NCI-H226 (cell line): ENCODE measurements at regions not wholly inside any gene's neighbourhood (a gene's known extent, or its start where the extent isn't known, plus 50 kb on each side); places are given as distances from the start of the nearest gene placed in this dataset.

Source experiments
- DNase-seq: peaks from one replicate; pipeline ENCODE4 v3.0.0-alpha.2; 2015

GRCh38 chr12:115638733-115639647 lies 638.5 kb downstream of the MED13L start:
- DNase-seq, result no peak

DNA sequence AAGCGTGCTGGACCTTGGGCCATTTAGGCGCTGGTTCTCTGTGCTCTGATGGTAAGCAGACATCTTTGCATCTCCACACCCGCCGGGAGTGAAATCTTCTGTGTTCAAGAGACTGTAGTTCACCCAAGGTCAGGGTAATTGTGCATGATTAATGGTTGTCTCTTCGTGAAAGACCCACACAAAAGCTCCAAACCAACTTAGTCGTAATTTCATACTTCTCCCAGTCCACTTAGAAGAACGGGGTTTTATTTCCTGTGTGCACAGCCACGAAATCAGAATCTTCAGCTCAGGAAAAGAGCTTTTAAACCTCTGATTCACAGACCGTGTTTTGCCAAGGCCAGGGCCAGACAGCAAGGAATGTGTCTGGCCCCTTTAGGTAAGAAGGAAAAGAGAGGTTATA lies 640.9 kb downstream of the MED13L start:
- no peak for DNase-seq

DNA sequence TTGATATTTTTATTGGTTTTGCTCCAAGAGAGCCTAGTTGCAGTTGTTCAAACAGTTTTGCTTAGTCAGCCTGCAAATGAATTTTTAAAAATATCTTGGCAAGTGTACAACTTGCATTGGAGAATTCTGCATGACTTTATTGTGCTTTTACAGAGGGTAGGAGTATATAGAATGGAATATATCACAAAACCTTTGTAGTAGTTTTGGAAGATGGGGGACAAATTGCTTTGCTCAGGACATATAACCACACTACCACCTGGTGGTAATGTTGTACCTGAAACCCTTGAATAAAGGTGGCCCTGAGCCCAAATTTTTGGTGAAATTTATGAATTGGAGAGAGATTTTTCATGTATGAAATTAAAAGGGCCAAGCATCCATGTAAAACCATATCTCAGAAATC lies 645.2 kb downstream of the MED13L start:
- DNase-seq, result no peak

GRCh38 chr12:115630136-115630535 lies 647.4 kb downstream of the MED13L start:
- no peak for DNase-seq

GRCh38 chr12:115626210-115626609 lies 651.3 kb downstream of the MED13L start:
- no peak for DNase-seq

GRCh38 chr12:115623764-115624334 lies 653.6 kb downstream of the MED13L start:
- no peak for DNase-seq

DNA sequence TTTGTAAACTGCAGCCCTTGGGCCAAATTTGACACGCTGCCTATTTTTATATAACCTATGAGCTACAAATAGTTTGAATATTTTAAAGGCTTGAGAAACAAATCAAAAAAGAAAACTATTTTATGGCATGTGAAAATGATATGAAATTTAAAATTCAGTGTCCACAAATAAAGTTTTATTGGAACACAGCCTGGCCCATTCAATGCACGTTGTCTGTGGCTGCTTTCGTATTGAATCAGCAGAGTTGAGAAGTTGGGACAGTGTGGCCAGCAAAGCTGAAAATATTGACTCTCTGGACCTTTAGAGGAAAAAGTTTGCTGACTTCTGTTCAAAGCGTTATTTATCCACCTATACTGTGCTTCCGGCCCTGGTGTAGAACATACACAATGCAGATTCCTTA lies 654.2 kb downstream of the MED13L start:
- DNase-seq, result no peak

DNA sequence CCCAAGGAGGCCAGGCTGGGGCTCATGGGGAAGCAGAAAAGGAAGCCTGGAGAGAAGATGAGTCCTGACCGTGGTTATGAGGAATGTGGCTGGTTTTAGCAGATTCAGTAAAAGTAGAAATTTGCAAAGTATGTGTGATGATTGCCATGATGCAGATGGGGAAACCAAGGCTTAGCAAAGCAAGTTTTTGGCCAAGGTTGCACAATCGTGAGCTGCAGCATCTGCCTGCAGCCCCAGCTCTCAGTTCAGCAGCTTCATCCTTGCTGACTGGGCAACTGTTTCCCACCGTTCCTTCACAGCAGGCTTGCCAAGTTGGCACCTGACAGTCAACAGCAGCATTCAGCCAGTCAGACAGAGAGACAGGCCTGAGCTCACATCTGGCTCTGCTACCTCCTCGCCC lies 656.7 kb downstream of the MED13L start:
- DNase-seq, result no peak

- no peak for DNase-seq
These were observed 657.6 kb downstream of the MED13L start for GRCh38 chr12:115619889-115620288.

DNA sequence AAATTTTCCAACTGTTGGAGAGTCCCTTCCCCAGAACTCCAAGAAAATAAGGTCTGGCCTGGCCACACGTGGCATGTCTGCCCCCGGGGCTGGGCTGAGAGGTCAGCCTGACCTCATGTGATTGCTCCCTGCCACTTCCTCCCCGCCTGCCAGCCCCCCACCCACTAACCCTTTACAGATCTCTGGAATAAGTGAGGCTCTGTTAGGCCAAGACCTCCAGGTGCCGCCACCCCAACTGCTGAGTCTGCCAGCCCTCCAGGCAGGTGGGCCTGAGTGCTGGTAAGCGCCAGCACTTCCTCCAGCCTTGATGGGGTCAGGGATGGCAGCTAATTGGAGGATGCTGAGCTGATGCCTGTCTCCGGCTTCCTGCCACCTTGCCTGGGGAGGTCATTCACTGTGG lies 658.4 kb downstream of the MED13L start:
- DNase-seq, result no peak

DNA sequence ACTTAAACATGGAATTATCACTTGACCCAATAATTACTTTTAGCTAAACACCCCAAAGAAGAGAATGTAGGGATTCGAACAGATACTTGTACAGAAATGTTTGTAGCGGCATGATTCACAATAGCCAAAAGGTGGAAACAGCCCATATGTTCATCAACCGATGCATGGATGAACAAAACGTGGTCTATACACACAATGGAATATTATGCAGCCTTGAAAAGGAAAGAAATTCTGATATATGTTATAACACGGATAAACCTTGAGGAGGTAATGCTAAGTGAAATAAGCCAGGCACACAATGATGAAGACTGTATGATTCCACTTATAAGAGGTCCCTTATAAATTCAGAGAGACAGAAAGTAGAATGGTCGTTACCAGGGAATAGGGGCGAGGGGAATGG lies 659.4 kb downstream of the MED13L start:
- DNase-seq, result no peak

DNA sequence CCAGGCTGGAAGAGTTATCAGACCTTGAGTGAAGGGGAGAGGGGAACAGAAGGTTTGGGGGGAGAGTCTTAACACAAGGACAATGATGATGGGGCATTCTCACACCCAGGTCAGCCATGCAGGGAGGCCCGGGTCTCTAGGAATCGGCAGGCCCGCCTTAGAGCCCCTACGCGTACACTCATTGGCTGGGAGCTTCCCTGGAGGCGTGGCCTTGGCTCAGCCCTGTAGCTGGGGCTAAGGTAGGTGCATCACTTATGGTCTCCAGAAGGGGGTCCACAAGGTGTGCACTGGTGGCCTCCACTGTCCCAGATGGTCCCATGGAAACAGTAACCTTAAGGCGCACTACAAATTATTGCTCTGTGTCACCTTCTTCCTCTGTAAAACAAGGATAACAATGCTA lies 660.1 kb downstream of the MED13L start:
- DNase-seq, result no peak

DNA sequence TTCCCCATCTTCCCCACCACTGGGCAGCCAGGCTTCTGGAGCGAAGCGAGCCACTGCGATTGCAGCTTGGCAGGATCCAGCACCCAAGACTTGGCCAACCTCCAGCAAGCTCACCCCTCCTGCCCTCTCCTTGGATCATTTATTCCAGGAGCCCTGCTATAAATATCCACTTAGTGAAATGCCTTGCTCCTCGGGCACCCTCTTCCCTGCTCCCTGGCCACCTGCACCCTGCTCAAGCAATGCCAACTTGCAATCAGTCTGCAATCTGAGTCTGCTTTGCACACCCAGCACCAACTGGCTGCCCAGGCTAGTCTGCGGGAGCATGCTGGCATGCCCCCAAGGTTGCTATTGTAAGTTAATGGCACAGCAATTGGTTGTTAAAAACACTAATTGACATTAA lies 666.0 kb downstream of the MED13L start:
- DNase-seq, result no peak

DNA sequence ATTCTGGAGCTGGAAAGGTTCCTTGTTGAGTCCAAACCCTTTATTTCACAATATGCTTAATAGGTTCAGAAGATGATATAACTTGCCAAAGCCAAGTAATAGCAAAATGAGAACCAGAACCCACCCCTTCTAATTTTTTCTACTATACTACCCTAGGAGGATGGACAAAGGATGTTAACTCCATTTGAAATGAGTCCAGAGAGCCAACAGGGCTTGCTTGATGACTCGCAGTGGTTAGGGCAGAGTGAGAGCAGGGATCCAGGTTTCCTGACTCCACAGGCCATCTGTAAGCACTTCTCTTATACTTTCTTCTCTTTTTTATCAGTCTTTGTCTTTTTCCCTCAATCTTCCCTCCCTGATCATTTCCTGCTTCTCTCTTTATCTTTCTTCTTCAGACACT lies 668.1 kb downstream of the MED13L start:
- DNase-seq, result no peak

DNA sequence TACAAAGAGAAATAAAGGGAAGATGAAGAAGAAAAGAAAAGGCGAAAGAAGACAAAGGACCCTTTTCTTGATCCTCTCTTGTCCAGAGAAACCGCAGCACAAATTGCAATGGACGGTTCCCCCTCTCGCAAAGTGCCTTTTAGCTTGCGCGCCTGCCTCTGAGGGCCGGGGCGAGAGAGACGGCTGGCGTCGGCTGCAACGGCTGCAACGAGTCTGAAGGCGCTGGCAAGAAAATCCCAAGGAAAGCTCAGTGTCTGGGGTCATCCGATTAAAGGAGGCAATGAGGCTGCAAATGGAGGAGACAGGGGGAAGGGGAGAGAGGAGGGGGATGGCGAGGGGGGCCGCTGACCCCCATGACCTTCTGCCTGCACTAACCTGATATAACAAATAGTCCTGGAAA lies 671.5 kb downstream of the MED13L start:
- no peak for DNase-seq

- no peak for DNase-seq
These were observed 678.4 kb downstream of the MED13L start for GRCh38 chr12:115598871-115599811.

GRCh38 chr12:115597157-115597712 lies 680.3 kb downstream of the MED13L start:
- no peak for DNase-seq

GRCh38 chr12:115588131-115588530 lies 689.4 kb downstream of the MED13L start:
- no peak for DNase-seq

DNA sequence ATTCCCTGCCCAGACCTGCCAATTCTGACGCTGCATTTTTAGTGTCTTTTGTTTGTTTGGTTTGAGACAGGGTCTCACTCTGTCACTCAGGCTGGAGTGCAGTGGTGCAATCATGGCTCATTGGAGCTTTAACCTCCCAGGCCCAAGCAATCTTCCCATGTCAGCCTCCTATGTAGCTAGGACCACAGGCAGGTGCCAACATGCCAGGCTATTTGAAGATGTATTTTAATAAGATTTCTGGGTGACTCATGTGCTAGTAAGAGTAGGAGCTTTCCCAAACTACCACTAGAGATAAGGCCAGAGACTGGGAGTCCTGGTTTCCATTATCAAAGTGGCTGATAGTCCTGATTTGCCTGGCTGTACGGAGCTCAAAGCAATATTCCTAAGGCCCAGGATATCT lies 693.3 kb downstream of the MED13L start:
- peak; percentile 16 for DNase-seq

DNA sequence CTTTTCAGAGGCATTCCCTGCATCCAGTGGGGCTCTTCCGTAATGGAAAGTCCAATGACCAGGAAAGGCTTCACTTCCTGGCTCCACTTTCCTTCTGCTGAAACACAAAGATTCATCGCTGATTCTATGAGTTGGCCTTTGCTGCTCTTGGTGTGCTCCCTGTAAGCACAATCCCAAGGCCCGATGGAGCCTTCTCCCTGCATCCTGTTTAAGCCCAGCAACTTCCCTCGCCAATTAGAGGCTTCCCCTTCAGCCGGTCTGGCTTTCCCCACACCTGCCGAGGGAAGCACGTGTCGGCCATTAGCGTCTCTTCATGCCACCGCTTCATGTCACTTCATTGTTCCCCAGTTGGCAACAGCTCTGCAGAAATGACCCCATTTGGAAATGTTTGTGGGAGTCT lies 693.9 kb downstream of the MED13L start:
- DNase-seq, result no peak

DNA sequence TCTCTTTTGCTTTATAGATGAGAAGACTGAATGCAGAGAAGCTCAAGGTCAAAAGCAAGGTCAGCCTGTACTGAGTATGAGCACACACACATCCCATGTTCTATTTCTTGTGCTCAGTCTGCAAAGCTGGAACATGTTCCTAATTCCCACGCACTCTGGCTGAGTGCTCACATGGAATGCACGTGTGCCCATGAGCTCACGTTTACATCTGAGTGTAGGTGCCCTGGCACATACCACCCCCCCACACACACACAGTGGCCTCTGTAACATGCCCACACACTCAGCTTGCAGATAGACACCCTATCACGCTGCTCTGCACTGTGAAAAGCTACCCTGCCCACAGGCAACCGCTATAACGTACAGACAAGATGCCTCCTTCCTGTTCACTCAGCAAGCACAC lies 700.1 kb downstream of the MED13L start:
- no peak for DNase-seq

- no peak for DNase-seq
These were observed 702.7 kb downstream of the MED13L start for GRCh38 chr12:115574826-115575225.

DNA sequence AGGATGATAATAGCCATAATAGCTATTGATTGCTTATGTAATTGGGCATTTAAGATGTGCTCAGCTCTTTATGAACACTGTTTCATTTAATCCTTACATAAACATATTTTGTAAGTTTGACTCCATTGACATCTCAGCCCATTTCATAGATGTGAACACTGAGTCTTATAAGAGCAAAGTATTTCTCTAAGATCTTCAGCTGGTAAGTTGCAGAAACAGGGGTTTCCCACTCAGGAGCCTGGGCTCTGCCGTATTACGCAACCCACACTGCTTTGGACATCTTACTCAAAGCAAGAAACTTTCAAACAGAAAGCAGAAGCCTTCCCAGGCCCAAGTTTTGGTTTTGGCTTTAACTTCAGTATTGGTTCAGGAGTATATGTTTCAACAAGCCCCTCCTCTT lies 705.1 kb downstream of the MED13L start:
- no peak for DNase-seq
